Osteocyte (in vitro differentiated cells): ENCODE measurements at regions not wholly inside any gene's neighbourhood (a gene's known extent, or its start where the extent isn't known, plus 50 kb on each side); places are given as distances from the start of the nearest gene placed in this dataset.
A peak's percentile ranks its signal among the peaks of the same experiment; 100 is the strongest.

ENCODE experiments used
- DNase-seq: peaks from one replicate; pipeline ENCODE4 v3.0.0; 2021; ENCODE audit warnings: mixed read lengths; ENCODE audit not compliant: unreplicated experiment; ENCODE audit errors: extremely low spot score
- H3K27ac Mint-ChIP-seq: one replicate; pipeline ENCODE4 v1.8.0; 2021; ENCODE audit warnings: mild to moderate bottlenecking, mixed read lengths; ENCODE audit not compliant: unreplicated experiment
- H3K27me3 Mint-ChIP-seq: one replicate; pipeline ENCODE4 v1.8.0; 2021; ENCODE audit warnings: mixed read lengths; ENCODE audit not compliant: unreplicated experiment
- H3K36me3 Mint-ChIP-seq: one replicate; pipeline ENCODE4 v1.8.0; 2021; ENCODE audit warnings: mixed read lengths; ENCODE audit not compliant: unreplicated experiment
- H3K4me1 Mint-ChIP-seq: one replicate; pipeline ENCODE4 v1.8.0; 2021; ENCODE audit warnings: mixed read lengths; ENCODE audit not compliant: unreplicated experiment
- H3K4me3 Mint-ChIP-seq: one replicate; pipeline ENCODE4 v1.8.0; 2021; ENCODE audit warnings: mild to moderate bottlenecking, moderate library complexity, mixed read lengths; ENCODE audit not compliant: unreplicated experiment
- H3K9me3 Mint-ChIP-seq: one replicate; pipeline ENCODE4 v1.8.0; 2021; ENCODE audit warnings: mixed read lengths; ENCODE audit not compliant: unreplicated experiment
- CTCF ChIP-seq: fragments of 200-600 bp; sonication (generic); IDR thresholded peaks from 2 replicates; pipeline ENCODE4 v1.5.0; 2021; ENCODE audit warnings: antibody characterized with exemption, mild to moderate bottlenecking, moderate library complexity

- H3K36me3 Mint-ChIP-seq, result no peaks in the 10 kb centered on the region
- H3K27me3 Mint-ChIP-seq, result no peaks in the 10 kb centered on the region
- no peak overlapping the region for H3K27ac Mint-ChIP-seq
- H3K4me1 Mint-ChIP-seq, result peaks cover 11% of the 10 kb centered on the region
- H3K9me3 Mint-ChIP-seq, result no peaks in the 10 kb centered on the region
- no peak for DNase-seq
- no peak overlapping the region for H3K4me3 Mint-ChIP-seq
- no peak for TF ChIP-seq CTCF
Measured at GRCh38 chr18:41602034-41602433, 353.0 kb upstream of the PIK3C3 start.

- Mint-ChIP-seq H3K9me3 (no peaks in the 10 kb centered on the region), H3K27me3 (no peaks in the 10 kb centered on the region), H3K27ac (no peak overlapping the region), H3K4me1 (peaks cover 11% of the 10 kb centered on the region), H3K36me3 (no peaks in the 10 kb centered on the region), H3K4me3 (no peak overlapping the region)
- no peak for TF ChIP-seq CTCF
- no peak for DNase-seq
Measured at GRCh38 chr18:41600693-41601391, 354.2 kb upstream of the PIK3C3 start.

GRCh38 chr18:41599466-41599865, 355.6 kb upstream of the PIK3C3 start:
- DNase-seq, result no peak
- Mint-ChIP-seq H3K4me1 (peaks cover 15% of the 10 kb centered on the region), H3K4me3 (no peak overlapping the region), H3K27me3 (no peaks in the 10 kb centered on the region), H3K27ac (no peak overlapping the region), H3K36me3 (no peaks in the 10 kb centered on the region), H3K9me3 (no peaks in the 10 kb centered on the region)
- no peak for TF ChIP-seq CTCF

GRCh38 chr18:41594582-41594981, 360.5 kb upstream of the PIK3C3 start:
- no peak overlapping the region for H3K4me3 Mint-ChIP-seq
- no peaks in the 10 kb centered on the region for H3K36me3 Mint-ChIP-seq
- no peaks in the 10 kb centered on the region for H3K9me3 Mint-ChIP-seq
- no peaks in the 10 kb centered on the region for H3K27me3 Mint-ChIP-seq
- peaks cover 19% of the 10 kb centered on the region for H3K4me1 Mint-ChIP-seq
- peak overlapping the region; percentile 56 for H3K27ac Mint-ChIP-seq
- TF ChIP-seq CTCF, result no peak
- DNase-seq, result no peak

- DNase-seq, result no peak
- TF ChIP-seq CTCF, result no peak
- Mint-ChIP-seq H3K4me3 (no peak overlapping the region), H3K36me3 (no peaks in the 10 kb centered on the region), H3K9me3 (no peaks in the 10 kb centered on the region), H3K27ac (no peak overlapping the region), H3K27me3 (no peaks in the 10 kb centered on the region), H3K4me1 (peaks cover 13% of the 10 kb centered on the region)
Measured at GRCh38 chr18:41593171-41593675, 361.8 kb upstream of the PIK3C3 start.
